ENCODE measurements at regions not wholly inside any gene's neighbourhood (a gene's known extent, or its start where the extent isn't known, plus 50 kb on each side); places are given as distances from the start of the nearest gene placed in this dataset.
"Not testable (repeated sequence)": the region's sequence is repeated elsewhere in the genome, so short reads cannot be mapped to it uniquely, and the experiment has no call there.

- not testable (repeated sequence) for H3K27ac ChIP-seq (ENCODE audit: low read depth, low read length); H3K36me3 ChIP-seq (ENCODE audit: insufficient read depth, low read length); H3K4me3 ChIP-seq (ENCODE audit: low read depth, low read length); H3K79me2 ChIP-seq (ENCODE audit: control insufficient read depth, insufficient read depth, low read length, unreplicated experiment); H3K27me3 ChIP-seq (ENCODE audit: insufficient read depth, low read length); H2AFZ ChIP-seq (ENCODE audit: low read length, unreplicated experiment); H3K4me1 ChIP-seq (ENCODE audit: control insufficient read depth, insufficient read depth, low read length, unreplicated experiment)
Measured at GRCh38 chr5:34160904-34161303, 117.9 kb upstream of the C1QTNF3 start.

GRCh38 chr5:34171398-34171797 is 128.4 kb upstream of the C1QTNF3 start:
- H3K27ac ChIP-seq (ENCODE audit: low read depth, low read length); H3K36me3 ChIP-seq (ENCODE audit: insufficient read depth, low read length); H2AFZ ChIP-seq (ENCODE audit: low read length, unreplicated experiment); H3K4me1 ChIP-seq (ENCODE audit: control insufficient read depth, insufficient read depth, low read length, unreplicated experiment); H3K27me3 ChIP-seq (ENCODE audit: insufficient read depth, low read length); H3K79me2 ChIP-seq (ENCODE audit: control insufficient read depth, insufficient read depth, low read length, unreplicated experiment); H3K4me3 ChIP-seq (ENCODE audit: low read depth, low read length): not testable (repeated sequence)

- H2AFZ ChIP-seq (ENCODE audit: low read length, unreplicated experiment); H3K27ac ChIP-seq (ENCODE audit: low read depth, low read length); H3K4me3 ChIP-seq (ENCODE audit: low read depth, low read length); H3K36me3 ChIP-seq (ENCODE audit: insufficient read depth, low read length); H3K79me2 ChIP-seq (ENCODE audit: control insufficient read depth, insufficient read depth, low read length, unreplicated experiment); H3K27me3 ChIP-seq (ENCODE audit: insufficient read depth, low read length); H3K4me1 ChIP-seq (ENCODE audit: control insufficient read depth, insufficient read depth, low read length, unreplicated experiment): not testable (repeated sequence)
Measured at GRCh38 chr5:34179453-34180190, 136.6 kb upstream of the C1QTNF3 start.

GRCh38 chr5:34180225-34180624 is 137.2 kb upstream of the C1QTNF3 start:
- H3K27me3 ChIP-seq (ENCODE audit: insufficient read depth, low read length); H3K36me3 ChIP-seq (ENCODE audit: insufficient read depth, low read length); H2AFZ ChIP-seq (ENCODE audit: low read length, unreplicated experiment); H3K4me3 ChIP-seq (ENCODE audit: low read depth, low read length); H3K4me1 ChIP-seq (ENCODE audit: control insufficient read depth, insufficient read depth, low read length, unreplicated experiment); H3K27ac ChIP-seq (ENCODE audit: low read depth, low read length); H3K79me2 ChIP-seq (ENCODE audit: control insufficient read depth, insufficient read depth, low read length, unreplicated experiment): not testable (repeated sequence)

GRCh38 chr5:34180940-34181614 is 138.1 kb upstream of the C1QTNF3 start:
- H3K36me3 ChIP-seq (ENCODE audit: insufficient read depth, low read length); H3K79me2 ChIP-seq (ENCODE audit: control insufficient read depth, insufficient read depth, low read length, unreplicated experiment); H3K4me3 ChIP-seq (ENCODE audit: low read depth, low read length); H3K27me3 ChIP-seq (ENCODE audit: insufficient read depth, low read length); H2AFZ ChIP-seq (ENCODE audit: low read length, unreplicated experiment); H3K27ac ChIP-seq (ENCODE audit: low read depth, low read length); H3K4me1 ChIP-seq (ENCODE audit: control insufficient read depth, insufficient read depth, low read length, unreplicated experiment): not testable (repeated sequence)

- H3K36me3 ChIP-seq (ENCODE audit: insufficient read depth, low read length) = not testable (repeated sequence)
Measured at GRCh38 chr5:34185005-34185404, 142.0 kb upstream of the C1QTNF3 start.

GRCh38 chr5:34185572-34185971 is 142.6 kb upstream of the C1QTNF3 start:
- H3K4me3 ChIP-seq (ENCODE audit: low read depth, low read length); H3K27me3 ChIP-seq (ENCODE audit: insufficient read depth, low read length); H2AFZ ChIP-seq (ENCODE audit: low read length, unreplicated experiment); H3K79me2 ChIP-seq (ENCODE audit: control insufficient read depth, insufficient read depth, low read length, unreplicated experiment); H3K27ac ChIP-seq (ENCODE audit: low read depth, low read length); H3K4me1 ChIP-seq (ENCODE audit: control insufficient read depth, insufficient read depth, low read length, unreplicated experiment); H3K36me3 ChIP-seq (ENCODE audit: insufficient read depth, low read length): not testable (repeated sequence)

More at GRCh38 chr5:34185005-34185404, 142.0 kb upstream of the C1QTNF3 start:
- not testable (repeated sequence) for H3K4me1 ChIP-seq (ENCODE audit: control insufficient read depth, insufficient read depth, low read length, unreplicated experiment); H2AFZ ChIP-seq (ENCODE audit: low read length, unreplicated experiment); H3K4me3 ChIP-seq (ENCODE audit: low read depth, low read length); H3K27me3 ChIP-seq (ENCODE audit: insufficient read depth, low read length); H3K79me2 ChIP-seq (ENCODE audit: control insufficient read depth, insufficient read depth, low read length, unreplicated experiment); H3K27ac ChIP-seq (ENCODE audit: low read depth, low read length)

- not testable (repeated sequence) for H3K4me3 ChIP-seq (ENCODE audit: low read depth, low read length); H3K79me2 ChIP-seq (ENCODE audit: control insufficient read depth, insufficient read depth, low read length, unreplicated experiment); H3K4me1 ChIP-seq (ENCODE audit: control insufficient read depth, insufficient read depth, low read length, unreplicated experiment); H3K36me3 ChIP-seq (ENCODE audit: insufficient read depth, low read length); H3K27ac ChIP-seq (ENCODE audit: low read depth, low read length); H3K27me3 ChIP-seq (ENCODE audit: insufficient read depth, low read length); H2AFZ ChIP-seq (ENCODE audit: low read length, unreplicated experiment)
Measured at GRCh38 chr5:34186108-34186507, 143.1 kb upstream of the C1QTNF3 start.

- not testable (repeated sequence) for H3K36me3 ChIP-seq (ENCODE audit: insufficient read depth, low read length); H3K27ac ChIP-seq (ENCODE audit: low read depth, low read length); H3K79me2 ChIP-seq (ENCODE audit: control insufficient read depth, insufficient read depth, low read length, unreplicated experiment); H2AFZ ChIP-seq (ENCODE audit: low read length, unreplicated experiment); H3K4me3 ChIP-seq (ENCODE audit: low read depth, low read length); H3K4me1 ChIP-seq (ENCODE audit: control insufficient read depth, insufficient read depth, low read length, unreplicated experiment); H3K27me3 ChIP-seq (ENCODE audit: insufficient read depth, low read length)
Measured at GRCh38 chr5:34186865-34187264, 143.9 kb upstream of the C1QTNF3 start.

- H3K36me3 ChIP-seq (ENCODE audit: insufficient read depth, low read length); H3K4me3 ChIP-seq (ENCODE audit: low read depth, low read length); H3K79me2 ChIP-seq (ENCODE audit: control insufficient read depth, insufficient read depth, low read length, unreplicated experiment); H3K27ac ChIP-seq (ENCODE audit: low read depth, low read length); H3K4me1 ChIP-seq (ENCODE audit: control insufficient read depth, insufficient read depth, low read length, unreplicated experiment); H3K27me3 ChIP-seq (ENCODE audit: insufficient read depth, low read length); H2AFZ ChIP-seq (ENCODE audit: low read length, unreplicated experiment): not testable (repeated sequence)
Measured at GRCh38 chr5:34187441-34187840, 144.4 kb upstream of the C1QTNF3 start.

GRCh38 chr5:34188001-34188822 is 145.2 kb upstream of the C1QTNF3 start:
- not testable (repeated sequence) for H3K79me2 ChIP-seq (ENCODE audit: control insufficient read depth, insufficient read depth, low read length, unreplicated experiment); H3K27me3 ChIP-seq (ENCODE audit: insufficient read depth, low read length); H3K4me1 ChIP-seq (ENCODE audit: control insufficient read depth, insufficient read depth, low read length, unreplicated experiment); H3K36me3 ChIP-seq (ENCODE audit: insufficient read depth, low read length); H2AFZ ChIP-seq (ENCODE audit: low read length, unreplicated experiment); H3K27ac ChIP-seq (ENCODE audit: low read depth, low read length); H3K4me3 ChIP-seq (ENCODE audit: low read depth, low read length)

All from ACC112 (cell line).